GM21390 (cell line): ENCODE measurements at regions not wholly inside any gene's neighbourhood (a gene's known extent, or its start where the extent isn't known, plus 50 kb on each side); places are given as distances from the start of the nearest gene placed in this dataset.

Source experiments
- ATAC-seq: cut with Tn5 transposase; IDR thresholded peaks from one replicate; pipeline ENCODE4 v1.9.1; 2021; ENCODE audit not compliant: unreplicated experiment

DNA sequence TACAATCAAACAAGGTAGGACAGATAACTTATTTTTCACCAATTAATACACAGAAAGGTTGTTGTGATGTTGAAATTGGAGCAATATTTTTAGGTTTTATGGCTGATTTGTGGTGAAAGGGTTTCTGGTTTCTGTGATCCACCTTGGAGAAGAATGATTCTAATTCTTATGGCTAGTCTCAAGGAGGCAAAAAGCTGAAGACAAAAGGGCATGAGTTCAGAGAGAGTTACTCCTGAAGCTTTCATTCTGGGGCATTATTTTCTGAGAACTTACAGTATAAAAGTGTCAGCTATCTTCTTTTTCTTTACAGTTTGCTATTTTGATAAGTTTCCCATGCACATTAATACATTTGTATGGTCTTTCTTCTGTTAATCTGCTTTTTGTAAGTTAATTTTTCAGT lies 372.4 kb upstream of the CCDC179 start:
- no peak for ATAC-seq

DNA sequence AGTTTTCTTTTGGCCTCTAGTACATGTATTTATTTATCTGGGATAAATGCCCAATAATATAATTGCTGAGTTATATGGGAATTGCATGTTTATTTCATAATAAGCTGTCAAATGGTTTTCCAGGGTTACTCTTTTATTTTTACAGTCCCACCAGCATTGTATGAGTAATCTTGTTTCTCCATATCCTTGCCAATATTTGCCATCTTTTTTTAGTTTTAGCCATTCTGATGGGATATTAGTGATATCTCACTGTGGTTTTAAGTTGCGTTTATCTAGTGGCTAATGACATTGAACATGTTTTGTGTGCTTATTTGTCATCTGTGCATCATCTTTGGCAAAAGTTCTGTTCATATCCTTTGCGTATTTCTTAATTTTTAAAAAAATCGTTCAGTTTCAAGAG lies 372.8 kb upstream of the CCDC179 start:
- no peak for ATAC-seq

DNA sequence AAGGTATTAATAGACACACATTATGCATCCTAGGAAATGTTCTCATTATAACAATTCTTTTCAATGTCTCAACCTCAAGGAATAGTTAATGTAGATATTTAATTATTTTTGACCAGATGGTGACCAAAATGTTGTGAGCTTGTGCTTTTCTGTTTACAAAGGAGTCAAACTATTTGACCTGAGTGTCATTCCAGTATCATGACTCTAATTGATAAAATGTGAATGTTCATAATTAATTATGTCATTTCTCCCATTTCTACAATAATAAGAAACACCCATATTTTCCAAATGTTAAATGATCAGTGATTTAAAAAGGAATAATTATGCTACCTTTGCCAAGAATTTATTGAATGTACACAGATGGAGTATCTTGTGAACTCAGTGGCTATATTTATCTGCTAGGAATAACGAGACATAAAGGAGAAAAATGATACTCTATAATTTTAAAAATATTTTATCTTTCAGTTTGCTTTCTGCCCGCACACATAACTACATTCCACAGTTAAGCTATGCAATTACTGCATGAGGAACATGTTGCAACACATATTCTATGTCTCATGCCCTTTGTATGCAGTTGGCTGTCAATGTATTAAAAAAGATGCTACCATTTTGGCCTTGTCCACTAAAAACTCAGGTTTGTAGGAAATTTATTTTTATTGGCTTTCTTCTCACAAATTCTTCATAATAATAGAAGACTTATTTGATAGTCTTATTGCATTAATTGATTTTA lies 376.7 kb upstream of the CCDC179 start:
- no peak for ATAC-seq

DNA sequence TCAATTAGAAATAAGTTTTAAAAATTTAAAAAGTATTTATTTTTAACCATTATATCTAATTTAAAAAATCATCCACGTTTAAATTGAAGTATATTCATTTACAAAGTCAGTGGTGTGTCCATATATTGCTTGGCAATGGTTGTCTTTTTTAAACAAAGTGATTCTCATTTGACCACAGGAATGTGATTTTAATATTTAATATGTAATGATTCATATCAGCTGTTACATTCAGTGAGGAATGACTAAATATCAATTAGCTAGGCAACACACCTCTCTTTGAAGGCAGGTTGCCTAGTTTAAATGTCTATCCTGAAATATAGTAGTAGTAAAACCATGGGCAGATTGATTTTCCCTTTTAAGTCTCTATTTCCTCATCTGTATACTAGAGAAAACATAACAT lies 392.2 kb upstream of the CCDC179 start:
- no peak for ATAC-seq

DNA sequence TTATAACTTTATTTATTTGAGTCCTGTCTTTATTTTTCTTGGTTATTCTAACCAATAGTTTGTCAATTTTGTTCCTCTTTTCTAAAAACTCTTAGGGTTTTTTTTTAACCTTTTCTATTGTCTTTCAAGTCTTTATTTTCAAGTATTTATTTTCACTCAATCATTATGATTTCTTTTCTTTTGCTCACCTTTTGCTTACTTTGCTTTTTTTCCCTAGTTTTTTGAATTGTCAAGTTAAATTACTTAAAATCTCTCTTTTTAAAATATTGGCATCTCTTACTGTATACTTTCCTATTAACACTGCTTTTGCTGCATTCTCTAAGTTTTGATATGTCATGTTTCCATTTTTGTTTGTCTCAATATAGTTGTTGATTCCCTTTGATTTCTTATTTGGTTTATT lies 396.8 kb upstream of the CCDC179 start:
- ATAC-seq, result no peak

DNA sequence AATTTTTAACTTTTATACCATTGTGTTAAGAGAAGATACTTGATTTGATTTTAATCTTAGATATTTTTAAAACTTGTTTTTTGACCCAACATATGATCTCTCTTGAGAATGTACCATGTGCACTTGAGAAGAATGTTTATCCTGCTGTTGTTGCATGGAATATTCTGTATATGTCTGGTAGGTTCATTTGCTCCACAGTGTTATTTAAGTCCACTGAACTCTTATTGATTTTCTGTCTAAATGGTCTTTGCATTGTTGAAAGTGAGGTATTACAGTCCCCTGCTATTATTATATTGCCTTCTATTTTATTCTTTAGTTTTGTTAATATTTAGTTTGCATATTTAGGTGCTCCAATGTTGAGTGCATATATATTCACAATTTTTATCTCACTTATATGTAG lies 397.3 kb upstream of the CCDC179 start:
- ATAC-seq, result no peak

DNA sequence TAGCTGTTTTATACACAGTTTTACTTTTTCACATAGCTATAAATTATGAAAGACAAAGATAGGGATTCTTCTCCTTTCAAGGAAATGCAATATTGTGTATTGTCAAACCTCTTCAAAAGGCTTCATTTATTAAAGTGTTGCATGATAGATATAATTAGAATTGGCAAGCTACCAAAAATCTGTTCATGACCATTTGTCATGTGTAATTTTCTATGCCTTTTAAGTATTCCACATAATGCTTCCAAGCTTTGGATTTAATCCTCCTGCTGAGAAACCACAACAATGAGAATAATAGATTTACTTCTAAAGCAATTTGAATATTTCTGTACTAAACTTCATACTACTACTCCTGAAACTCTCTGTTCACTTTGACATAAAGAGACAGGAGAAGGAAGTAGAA lies 403.2 kb upstream of the CCDC179 start:
- ATAC-seq, result no peak

DNA sequence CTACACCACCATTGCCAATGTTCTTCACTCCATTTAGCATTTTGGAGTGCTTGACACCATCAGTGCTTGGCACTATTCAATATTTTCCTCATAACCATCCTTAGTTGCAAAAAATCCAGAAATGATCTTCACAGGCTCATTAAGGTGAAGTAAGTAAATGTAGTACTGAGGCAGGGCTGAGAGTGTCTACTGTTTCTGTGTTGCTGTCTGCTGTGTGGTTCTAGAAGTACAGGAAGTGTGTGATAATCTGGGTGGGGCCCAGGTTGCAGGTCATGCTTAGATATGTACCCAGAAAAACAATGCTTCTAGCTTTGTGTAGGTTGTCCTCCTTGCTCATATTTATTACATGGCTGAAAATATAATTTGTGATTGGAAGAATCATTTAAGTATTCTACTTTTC lies 411.8 kb upstream of the CCDC179 start:
- no peak for ATAC-seq

DNA sequence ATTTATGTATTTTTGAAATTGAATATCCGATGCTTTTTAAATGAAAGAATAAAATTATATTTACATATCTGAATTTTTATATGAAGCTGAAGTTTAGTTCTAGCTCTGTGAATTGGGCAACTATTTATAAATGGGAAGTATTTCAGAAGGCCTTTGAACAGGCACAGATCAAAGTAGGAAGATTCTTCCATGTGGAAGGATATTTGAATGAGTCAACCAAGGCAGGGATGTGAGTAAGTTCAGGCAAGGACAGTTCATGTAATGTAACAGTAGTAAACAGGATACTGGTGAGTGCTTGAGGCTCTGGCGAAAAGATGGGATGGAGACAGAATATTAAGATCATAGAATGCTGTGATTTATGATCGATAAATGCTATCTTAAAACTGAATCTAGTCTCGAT lies 417.8 kb upstream of the CCDC179 start:
- ATAC-seq, result no peak

DNA sequence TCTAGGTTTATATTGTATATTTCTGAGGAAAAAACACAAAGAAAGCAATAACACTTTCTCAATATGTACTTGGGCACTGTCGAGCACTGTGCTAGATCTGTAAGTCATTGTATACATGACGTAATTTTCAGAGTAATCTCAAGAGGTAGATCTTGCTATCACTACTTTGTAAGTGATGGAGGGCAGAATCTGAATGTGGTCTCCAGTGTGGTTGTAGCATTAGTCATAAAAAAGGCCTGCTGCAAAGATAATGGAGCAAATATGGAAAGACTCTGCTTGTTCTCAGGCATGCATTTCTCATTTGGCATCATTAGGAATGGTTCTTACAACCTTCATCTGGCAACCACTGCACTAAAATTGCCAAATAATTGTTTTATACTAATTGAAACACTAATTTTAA lies 419.8 kb upstream of the CCDC179 start:
- no peak for ATAC-seq

DNA sequence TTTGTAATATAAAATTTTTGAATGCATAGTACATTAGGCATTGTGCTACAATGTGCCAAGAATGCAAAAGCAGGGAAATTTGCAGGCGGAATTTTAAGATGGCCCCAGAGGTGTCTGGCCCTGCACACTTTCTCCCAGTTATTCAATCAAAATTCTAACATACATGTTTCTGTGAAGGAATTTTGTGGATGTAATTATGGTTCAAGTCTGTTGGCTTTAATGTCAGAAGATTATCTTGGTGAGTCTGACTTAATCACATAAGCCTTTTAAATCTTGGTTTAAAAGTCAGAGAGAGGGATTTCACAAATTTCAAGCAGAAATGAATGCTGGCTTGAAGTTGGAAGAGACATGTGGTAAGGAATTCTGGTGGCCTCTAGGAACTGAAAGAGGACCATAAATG lies 423.4 kb upstream of the CCDC179 start:
- ATAC-seq, result no peak

DNA sequence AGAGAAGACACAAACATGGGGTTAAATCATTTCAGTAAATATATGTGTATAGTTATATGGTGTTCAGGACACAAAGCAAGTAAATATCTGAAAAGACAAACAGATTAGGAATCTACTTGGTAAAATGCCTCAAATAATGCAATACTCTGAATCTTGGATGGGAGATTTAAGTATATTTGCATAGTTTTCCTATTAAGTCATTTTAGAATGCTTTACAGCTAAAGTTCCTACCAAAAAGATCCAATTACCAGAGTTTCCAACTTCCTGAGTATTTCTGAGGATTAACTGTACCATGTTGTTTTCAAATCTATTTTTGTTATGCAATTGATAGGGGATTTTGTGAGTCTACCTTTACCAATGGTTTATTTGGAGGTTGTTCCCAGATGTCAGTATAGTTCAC lies 424.4 kb upstream of the CCDC179 start:
- ATAC-seq, result no peak

DNA sequence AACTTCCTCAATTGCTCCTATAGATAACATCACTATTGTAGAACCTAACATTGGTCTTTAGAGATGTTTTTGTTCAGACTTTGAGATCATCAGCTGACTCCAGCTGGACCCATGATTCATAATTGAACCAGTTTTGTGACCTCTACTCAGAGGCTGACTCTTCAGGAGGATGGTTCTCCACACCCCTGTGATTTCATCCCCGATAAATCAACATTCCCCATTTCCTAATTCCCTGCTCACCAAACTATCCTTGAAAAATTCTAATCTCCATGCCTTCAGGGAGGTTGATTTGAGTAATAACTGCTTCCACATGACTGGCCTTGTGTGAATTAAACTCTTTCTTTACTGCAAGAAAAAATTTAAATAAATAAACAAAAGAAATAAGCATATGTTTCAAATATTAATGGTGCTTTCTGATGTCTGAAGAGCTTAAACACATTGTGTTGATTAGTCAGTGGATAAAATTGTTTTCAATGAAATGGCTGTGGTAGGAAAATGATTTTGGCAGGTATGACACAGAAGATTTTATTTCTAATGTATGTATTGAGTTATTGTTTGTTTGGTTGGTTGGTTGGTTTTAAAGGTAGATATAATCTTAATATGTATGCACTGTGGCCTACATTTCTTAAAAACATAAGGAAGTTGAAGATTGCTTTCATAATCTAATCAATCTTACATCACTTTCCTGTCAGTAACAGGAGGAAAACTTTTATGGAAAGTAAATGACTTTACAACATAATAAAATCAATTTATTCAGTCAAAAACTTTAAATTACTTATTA lies 427.9 kb upstream of the CCDC179 start:
- no peak for ATAC-seq

DNA sequence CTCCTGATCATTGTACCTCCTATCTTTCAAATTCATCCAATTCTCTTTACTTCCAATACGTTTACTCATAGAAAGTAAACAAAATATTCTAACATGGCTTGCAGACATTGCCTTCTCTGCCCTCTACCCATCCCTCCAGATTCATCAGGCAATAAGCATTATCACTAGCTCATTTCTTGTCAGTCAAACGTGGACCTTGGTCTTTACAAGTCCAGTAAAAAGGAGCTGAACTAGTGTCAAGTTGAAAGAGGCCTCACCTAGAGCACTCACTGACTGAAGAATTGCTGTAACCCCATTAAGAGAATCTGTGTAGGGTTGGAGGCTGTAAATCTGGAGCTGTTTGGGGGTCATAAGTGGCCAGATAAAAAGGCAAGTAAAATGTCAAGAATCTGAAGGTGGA lies 435.0 kb upstream of the CCDC179 start:
- no peak for ATAC-seq

DNA sequence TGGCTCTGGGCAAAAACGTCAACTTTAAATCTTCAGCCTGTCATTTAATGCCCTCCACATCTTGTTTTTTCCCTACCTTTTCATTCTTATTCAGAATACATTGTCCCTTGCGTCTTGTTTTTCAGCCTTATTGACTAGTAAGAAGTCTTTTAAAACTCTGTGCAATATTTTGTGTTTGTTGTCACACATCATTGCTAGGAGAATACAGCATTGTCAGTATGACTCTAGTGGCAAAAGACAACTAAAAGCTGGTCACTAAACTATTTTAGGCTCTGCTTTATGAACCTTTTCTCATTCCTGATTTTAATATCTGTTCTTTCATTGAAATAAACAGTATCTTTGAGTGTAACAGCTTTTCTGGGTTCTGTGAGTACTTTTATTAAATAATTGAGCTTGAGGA lies 447.8 kb upstream of the CCDC179 start:
- ATAC-seq, result no peak

DNA sequence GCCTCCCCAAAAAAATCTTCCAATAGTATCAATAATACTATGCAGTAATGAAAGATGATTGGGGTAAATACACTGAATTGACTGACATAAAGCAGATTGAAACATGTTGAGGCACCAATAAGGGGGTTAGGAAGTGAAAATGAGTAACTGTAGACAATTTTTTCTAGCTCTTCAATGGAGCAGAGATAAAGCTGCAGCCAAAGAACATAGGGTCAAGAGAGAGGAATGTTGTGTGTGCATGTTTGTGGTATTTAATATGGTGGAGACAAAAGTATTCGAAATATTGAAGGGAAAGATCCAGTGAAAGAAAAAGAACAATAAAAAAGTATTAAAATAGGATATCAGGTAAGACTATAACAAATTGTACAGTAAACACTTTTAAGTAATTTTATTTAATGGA lies 450.0 kb upstream of the CCDC179 start:
- no peak for ATAC-seq

DNA sequence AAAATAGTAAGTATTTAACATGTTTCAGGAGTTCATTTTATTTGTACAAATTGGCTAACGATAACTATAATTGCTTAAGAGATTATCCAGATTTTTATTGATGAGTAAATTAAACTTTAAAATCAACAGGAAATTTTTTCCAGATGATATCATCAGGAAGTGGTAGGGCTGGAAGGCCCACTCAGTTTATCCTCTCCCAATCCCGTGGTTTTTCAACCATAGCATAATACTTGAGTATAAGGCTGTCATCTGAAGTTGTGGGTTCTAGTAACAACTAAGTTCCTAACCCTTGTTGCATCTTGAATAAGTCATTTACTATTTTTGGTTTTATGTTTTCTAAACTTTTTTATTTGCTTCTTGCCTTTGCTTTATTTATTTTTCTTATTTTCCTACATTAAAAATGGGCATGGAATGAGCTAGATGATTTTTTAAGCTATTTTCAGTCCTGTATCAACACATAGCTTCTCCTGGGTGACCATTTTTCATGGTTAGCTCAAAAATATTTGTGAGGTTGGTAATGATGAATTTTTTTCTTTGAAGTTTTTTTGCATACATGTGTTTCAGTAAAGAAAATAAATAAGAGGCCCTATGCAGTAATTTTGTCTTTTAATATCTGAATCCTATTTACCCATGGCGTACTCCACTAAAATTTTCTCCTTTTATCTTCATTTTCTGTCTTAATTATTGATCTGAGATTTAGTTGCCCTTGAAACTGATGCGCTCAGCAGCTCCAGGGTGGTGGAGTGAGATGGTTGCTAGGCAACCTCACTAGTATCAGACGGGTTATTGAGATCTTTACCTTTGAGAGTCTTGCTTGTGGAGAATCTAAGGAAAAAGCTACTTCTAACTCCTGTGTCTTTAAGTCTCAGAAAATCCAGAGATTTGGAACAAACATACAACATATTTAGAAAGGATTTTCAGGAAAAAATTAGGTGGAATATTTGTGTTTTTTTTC lies 452.0 kb upstream of the CCDC179 start:
- no peak for ATAC-seq

DNA sequence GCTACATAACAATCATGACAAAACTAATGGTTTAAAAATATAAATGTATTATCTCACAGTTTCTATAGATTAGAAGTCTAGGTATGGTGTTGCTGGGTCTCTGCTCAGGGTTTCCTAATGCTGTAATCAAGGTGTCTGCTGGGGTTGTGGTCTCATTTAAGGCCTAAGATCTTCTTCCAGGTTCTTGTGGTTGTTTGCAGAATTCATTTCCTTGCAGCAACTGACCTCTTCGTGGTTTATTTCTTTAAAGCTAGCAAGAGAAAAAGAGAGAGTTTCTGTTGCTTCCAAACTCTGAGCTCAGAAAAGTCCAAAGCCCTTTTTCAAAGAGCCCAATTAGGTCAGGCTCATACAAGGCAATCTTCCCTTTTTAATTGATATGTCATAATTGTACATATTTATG lies 452.7 kb upstream of the CCDC179 start:
- no peak for ATAC-seq

DNA sequence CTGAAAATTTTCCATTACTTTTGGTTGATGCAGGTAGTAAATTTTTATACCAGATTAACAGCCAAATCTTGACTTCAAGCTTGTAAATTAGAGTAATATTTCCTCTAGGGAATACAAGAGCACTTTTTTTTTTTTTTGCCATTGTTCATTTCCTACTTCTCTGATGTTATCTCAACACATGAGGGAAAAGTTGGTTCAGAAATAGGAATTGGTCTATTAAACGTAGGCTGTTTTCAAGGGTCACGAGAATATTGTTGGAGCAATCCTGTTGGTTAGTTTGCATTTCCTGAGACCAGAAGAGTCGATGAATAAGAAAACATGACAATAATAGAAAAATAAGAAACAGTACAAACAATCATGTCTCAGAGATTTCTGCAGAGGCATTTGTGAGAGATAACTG lies 453.9 kb upstream of the CCDC179 start:
- ATAC-seq, result no peak

DNA sequence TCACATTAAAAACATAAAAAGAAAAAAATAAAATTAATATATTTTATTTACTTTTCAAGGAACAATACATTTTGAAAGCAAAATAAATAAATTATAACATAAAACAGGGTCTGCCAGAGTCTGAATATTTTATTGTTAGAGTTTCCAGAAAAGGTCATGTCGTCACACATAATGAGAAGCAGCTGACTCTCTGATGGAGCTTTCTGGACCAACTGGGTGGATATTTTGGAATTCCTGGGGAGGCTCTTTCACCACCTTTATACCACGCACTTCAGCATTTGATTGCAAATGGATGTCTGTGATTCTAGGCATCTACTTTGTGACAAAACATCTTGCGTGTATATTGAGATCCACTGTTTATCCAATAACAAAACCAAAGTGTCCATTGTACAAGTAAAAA lies 455.0 kb upstream of the CCDC179 start:
- ATAC-seq, result no peak

DNA sequence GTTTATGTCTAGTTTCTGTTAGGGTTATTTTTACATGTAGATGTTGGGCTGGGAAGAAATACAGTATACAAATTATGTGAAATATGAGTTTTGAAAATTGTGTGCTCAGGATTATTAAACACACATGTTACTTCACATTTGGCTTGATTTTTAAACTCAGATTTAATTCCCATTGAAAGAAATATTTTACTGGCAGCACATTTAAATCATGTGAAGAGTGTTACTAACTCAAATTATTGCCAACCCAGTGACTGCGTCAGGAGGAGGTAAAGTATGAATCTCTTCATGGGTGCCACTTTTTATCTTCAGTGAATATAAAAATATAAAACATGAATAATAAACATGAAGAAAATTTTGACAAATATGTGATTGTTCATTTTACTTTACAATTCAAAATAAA lies 457.5 kb upstream of the CCDC179 start:
- ATAC-seq, result no peak

DNA sequence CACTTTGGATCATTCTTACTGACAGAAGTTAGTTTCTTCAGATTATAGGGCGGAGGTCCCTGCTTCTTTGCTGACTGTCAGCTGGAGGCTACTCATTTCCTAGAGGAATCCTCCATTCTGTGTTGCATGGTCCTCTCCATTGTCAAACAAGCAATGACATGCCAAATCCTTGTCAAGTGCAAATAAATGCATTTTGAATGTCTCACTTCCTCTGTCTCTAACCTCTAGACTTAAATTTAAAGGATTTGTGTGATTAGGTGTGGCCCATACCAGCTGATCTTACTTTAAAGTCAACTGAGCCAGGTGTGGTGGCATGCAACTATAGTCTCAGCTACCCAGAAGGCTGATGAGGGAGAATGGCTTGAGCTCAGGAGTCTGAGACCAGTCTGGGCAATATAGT lies 458.4 kb upstream of the CCDC179 start:
- ATAC-seq, result no peak
